CD14-positive monocyte (primary cell): ENCODE measurements at regions not wholly inside any gene's neighbourhood (a gene's known extent, or its start where the extent isn't known, plus 50 kb on each side); places are given as distances from the start of the nearest gene placed in this dataset.
"Not testable (repeated sequence)": the region's sequence is repeated elsewhere in the genome, so short reads cannot be mapped to it uniquely, and the experiment has no call there.

Experiments
- DNase-seq, 3 donors: peaks; one replicate each; pipeline ENCODE4 v3.0.0-alpha.2; 2011 to 2022
- H2AFZ ChIP-seq: 2 replicates; pipeline ENCODE4 v1.6.0; 2012; ENCODE audit warnings: mild to moderate bottlenecking, low read depth, low read length, inconsistent platforms; ENCODE audit not compliant: insufficient read depth, poor library complexity, severe bottlenecking
- H3K27ac ChIP-seq, 2 donors: 1 replicate in 1 of 2; 2 replicates in 1 of 2; pipeline ENCODE4 v1.5.1; 2012 to 2013; ENCODE audit warnings: low read length in 2 of 2, control low read depth in 1 of 2, inconsistent platforms in 1 of 2, low read depth in 1 of 2, mild to moderate bottlenecking in 1 of 2
- H3K27me3 ChIP-seq, 2 donors: one replicate each; pipeline versions ENCODE4 v1.6.0 to v1.6.1; 2011 to 2013; ENCODE audit warnings: low read length in 2 of 2; ENCODE audit not compliant: control insufficient read depth in 2 of 2, insufficient read depth in 2 of 2
- H3K36me3 ChIP-seq, 2 donors: replicated peaks in 1 of 2; 1 replicate in 1 of 2; 2 replicates in 1 of 2; pipeline versions ENCODE4 v1.5.1 to v1.6.1; 2012 to 2013; ENCODE audit warnings: low read length in 2 of 2, control low read depth in 1 of 2, inconsistent platforms in 1 of 2, mild to moderate bottlenecking in 1 of 2; ENCODE audit not compliant: insufficient read depth in 2 of 2, control insufficient read depth in 1 of 2
- H3K4me1 ChIP-seq, 2 donors: 1 replicate in 1 of 2; 2 replicates in 1 of 2; pipeline versions ENCODE4 v1.5.1 to v1.6.1; 2012 to 2013; ENCODE audit warnings: low read length in 2 of 2, control low read depth in 1 of 2, inconsistent platforms in 1 of 2, mild to moderate bottlenecking in 1 of 2, moderate library complexity in 1 of 2; ENCODE audit not compliant: insufficient read depth in 2 of 2, control insufficient read depth in 1 of 2
- H3K4me2 ChIP-seq: replicated peaks from 2 replicates; pipeline ENCODE3; 2012; ENCODE audit warnings: low read length, moderate library complexity, mild to moderate bottlenecking; ENCODE audit not compliant: poor library complexity, severe bottlenecking; ENCODE audit errors: extremely low read depth
- H3K4me3 ChIP-seq, 3 experiments: fragments of 200-600 bp in 1 of 3; sonication (generic) in 1 of 3; replicated peaks in 1 of 3; 1 replicate in 2 of 3; 2 replicates in 1 of 3; pipeline ENCODE4 v1.5.1; 2011 to 2013; ENCODE audit warnings: low read length in 3 of 3, mild to moderate bottlenecking in 3 of 3, control low read depth in 2 of 3, low read depth in 2 of 3, inconsistent platforms in 1 of 3, moderate library complexity in 1 of 3
- H3K79me2 ChIP-seq: 2 replicates; pipeline ENCODE4 v1.6.0; 2012; ENCODE audit warnings: mild to moderate bottlenecking, control low read depth, inconsistent platforms, low read length, moderate library complexity; ENCODE audit not compliant: insufficient read depth
- H3K9ac ChIP-seq: 2 replicates; pipeline ENCODE4 v1.6.0; 2017; ENCODE audit warnings: low read length, mild to moderate bottlenecking; ENCODE audit not compliant: insufficient read depth, poor library complexity, severe bottlenecking
- H3K9me3 ChIP-seq, 2 donors: replicated peaks in 1 of 2; 1 replicate in 1 of 2; 2 replicates in 1 of 2; pipeline versions ENCODE4 v1.5.1 to v1.6.1; 2012 to 2013; ENCODE audit warnings: low read length in 2 of 2, control low read depth in 1 of 2; ENCODE audit not compliant: control insufficient read depth in 1 of 2, insufficient read depth in 1 of 2
- H4K20me1 ChIP-seq: 2 replicates; pipeline ENCODE4 v1.6.0; 2012; ENCODE audit warnings: mild to moderate bottlenecking, low read length, control low read depth, moderate library complexity; ENCODE audit not compliant: insufficient read depth
- H3K27ac Mint-ChIP-seq, 7 donors: one replicate each; pipeline ENCODE4 v1.8.0; 2020; ENCODE audit warnings: mild to moderate bottlenecking in 7 of 7, mixed read lengths in 7 of 7, moderate library complexity in 6 of 7, inconsistent platforms in 2 of 7
- H3K27me3 Mint-ChIP-seq, 3 donors: one replicate each; pipeline ENCODE4 v1.8.0; 2021 to 2022; ENCODE audit warnings: low read depth in 3 of 3, mild to moderate bottlenecking in 3 of 3, mixed read lengths in 3 of 3, moderate library complexity in 3 of 3, inconsistent platforms in 1 of 3
- H3K36me3 Mint-ChIP-seq, 2 donors: one replicate each; pipeline ENCODE4 v1.8.0; 2020; ENCODE audit warnings: mixed read lengths in 2 of 2, inconsistent platforms in 1 of 2, mild to moderate bottlenecking in 1 of 2
- H3K4me1 Mint-ChIP-seq: one replicate; pipeline ENCODE4 v1.8.0; 2020; ENCODE audit warnings: mild to moderate bottlenecking, mixed read lengths
- H3K4me3 Mint-ChIP-seq, 2 donors: one replicate each; pipeline ENCODE4 v1.8.0; 2020; ENCODE audit warnings: mild to moderate bottlenecking in 2 of 2, mixed read lengths in 2 of 2, moderate library complexity in 1 of 2
- H3K9me3 Mint-ChIP-seq, 7 donors: one replicate each; pipeline ENCODE4 v1.8.0; 2020 to 2022; ENCODE audit warnings: mixed read lengths in 7 of 7, mild to moderate bottlenecking in 6 of 7, moderate library complexity in 6 of 7, inconsistent platforms in 2 of 7
- WGBS: methylation state at CpG from one replicate; pipeline ENCODE4 v1.1.5; 2013; ENCODE audit warnings: missing lambda C conversion rate; ENCODE audit not compliant: insufficient coverage; 5-methylcytosine and 5-hydroxymethylcytosine counted together
- intact Hi-C, 2 donors: fragments of 100-400 bp; cut with micrococcal nuclease; formaldehyde crosslinking; loops; one replicate each; pipeline versions ENCODE4 v1.15.0 to v1.15.1; 2023
- TF ChIP-seq, protein P1 (sequence below): fragments of 200-600 bp; IDR thresholded peaks from one replicate; pipeline ENCODE4 v1.8.0; 2022; ENCODE audit warnings: antibody characterized with exemption, mild to moderate bottlenecking

DNA sequence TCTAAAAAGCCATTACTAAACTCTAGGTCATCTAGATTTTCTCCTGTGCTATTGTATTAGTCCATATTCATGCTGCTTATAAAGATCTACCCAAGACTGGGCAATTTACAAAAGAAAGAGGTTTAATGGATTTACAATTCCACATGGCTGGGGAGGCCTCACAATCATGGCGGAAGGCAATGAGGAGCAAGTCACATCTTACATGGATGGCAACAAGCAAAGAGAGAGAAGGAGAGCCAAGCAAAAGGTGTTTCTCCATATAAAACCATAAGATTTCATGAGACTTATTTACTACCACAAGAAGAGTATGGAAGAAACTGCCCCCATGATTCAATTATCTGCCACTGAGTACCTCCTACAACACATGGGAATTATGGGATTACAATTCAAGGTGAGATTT is 69.6 kb upstream of the CCDC6 start:
- H3K27me3 ChIP-seq, H2AFZ ChIP-seq, H3K79me2 ChIP-seq, H3K4me2 ChIP-seq, H3K27ac ChIP-seq, H3K27ac Mint-ChIP-seq, H3K4me1 Mint-ChIP-seq, H3K9ac ChIP-seq, H3K36me3 ChIP-seq, H3K4me1 ChIP-seq, DNase-seq, H3K4me3 ChIP-seq, H3K36me3 Mint-ChIP-seq, H3K4me3 Mint-ChIP-seq, H4K20me1 ChIP-seq, H3K27me3 Mint-ChIP-seq, intact Hi-C loops: not testable (repeated sequence)
- peaks cover 21% of the 10 kb centered on the region in 2 donors for H3K9me3 ChIP-seq
- peaks cover 18 to 36% (median 26%) of the 10 kb centered on the region in 7 donors for H3K9me3 Mint-ChIP-seq
- WGBS: no CpG with 5 or more reads among the region's 1 CpG

DNA sequence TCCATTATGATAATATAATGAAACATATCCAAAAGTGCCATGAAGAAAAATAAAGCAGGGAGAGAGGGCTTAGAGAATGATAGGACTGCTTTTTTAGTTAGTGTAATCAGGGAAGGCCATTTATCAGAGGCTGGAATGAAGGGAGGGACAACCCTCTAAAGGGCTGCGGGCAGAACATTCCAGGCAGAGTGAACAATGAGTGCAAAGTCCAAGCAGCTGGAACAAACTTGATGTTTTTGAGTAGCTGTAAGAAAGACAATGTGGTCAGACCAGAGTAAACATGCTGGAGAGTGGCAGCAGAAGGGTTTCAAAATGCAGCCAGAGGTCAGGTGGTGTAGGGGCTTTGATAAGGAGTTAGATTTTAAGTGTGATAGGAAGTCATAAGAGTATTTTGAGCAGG is 65.6 kb upstream of the CCDC6 start:
- no peak for DNase-seq
- 100% methylated on average over 1 of the region's 1 CpG for WGBS
- peaks cover 3 to 15% (median 8%) of the 10 kb centered on the region in 7 donors for H3K9me3 Mint-ChIP-seq
- Histone ChIP-seq H3K4me3 (no peak overlapping the region), H3K27ac (no peak overlapping the region), H3K4me2 (no peak overlapping the region), H3K9ac (no peak overlapping the region), H3K36me3 (no peaks in the 10 kb centered on the region), H3K9me3 (peaks cover 4 to 5% of the 10 kb centered on the region in 2 donors), H2AFZ (no peak overlapping the region), H3K4me1 (no peaks in the 10 kb centered on the region), H3K27me3 (no peaks in the 10 kb centered on the region), H3K79me2 (no peaks in the 10 kb centered on the region), H4K20me1 (no peaks in the 10 kb centered on the region)
- intact Hi-C loops: no loop called here
- no peak overlapping the region for H3K4me3 Mint-ChIP-seq
- no peak overlapping the region for H3K27ac Mint-ChIP-seq
- H3K4me1 Mint-ChIP-seq: no peaks in the 10 kb centered on the region
- H3K36me3 Mint-ChIP-seq: no peaks in the 10 kb centered on the region
- peaks cover 0 to 2% (median 0%) of the 10 kb centered on the region in 3 donors for H3K27me3 Mint-ChIP-seq
- TF ChIP-seq, protein P1, sequence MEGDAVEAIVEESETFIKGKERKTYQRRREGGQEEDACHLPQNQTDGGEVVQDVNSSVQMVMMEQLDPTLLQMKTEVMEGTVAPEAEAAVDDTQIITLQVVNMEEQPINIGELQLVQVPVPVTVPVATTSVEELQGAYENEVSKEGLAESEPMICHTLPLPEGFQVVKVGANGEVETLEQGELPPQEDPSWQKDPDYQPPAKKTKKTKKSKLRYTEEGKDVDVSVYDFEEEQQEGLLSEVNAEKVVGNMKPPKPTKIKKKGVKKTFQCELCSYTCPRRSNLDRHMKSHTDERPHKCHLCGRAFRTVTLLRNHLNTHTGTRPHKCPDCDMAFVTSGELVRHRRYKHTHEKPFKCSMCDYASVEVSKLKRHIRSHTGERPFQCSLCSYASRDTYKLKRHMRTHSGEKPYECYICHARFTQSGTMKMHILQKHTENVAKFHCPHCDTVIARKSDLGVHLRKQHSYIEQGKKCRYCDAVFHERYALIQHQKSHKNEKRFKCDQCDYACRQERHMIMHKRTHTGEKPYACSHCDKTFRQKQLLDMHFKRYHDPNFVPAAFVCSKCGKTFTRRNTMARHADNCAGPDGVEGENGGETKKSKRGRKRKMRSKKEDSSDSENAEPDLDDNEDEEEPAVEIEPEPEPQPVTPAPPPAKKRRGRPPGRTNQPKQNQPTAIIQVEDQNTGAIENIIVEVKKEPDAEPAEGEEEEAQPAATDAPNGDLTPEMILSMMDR: no peak
